GM23338 (cell line): ENCODE measurements at regions not wholly inside any gene's neighbourhood (a gene's known extent, or its start where the extent isn't known, plus 50 kb on each side); places are given as distances from the start of the nearest gene placed in this dataset.

Experiments used
- ATAC-seq: fragments of 200-7000 bp; cut with Tn5 transposase; 3 replicates; pipeline ENCODE4 v1.9.1; 2020
- DNase-seq: peaks from one replicate; pipeline ENCODE4 v3.0.0-alpha.2; 2015; ENCODE audit warnings: low spot score
- H2AFZ ChIP-seq: fragments of 200-600 bp; sonication (generic); 2 replicates; pipeline ENCODE4 v1.8.0; 2016; ENCODE audit warnings: antibody characterized with exemption, mild to moderate bottlenecking, moderate library complexity
- H3F3A ChIP-seq: fragments of 200-600 bp; sonication (generic); replicated peaks from 2 replicates; pipeline ENCODE4 v1.8.0; 2017; ENCODE audit warnings: antibody characterized with exemption, mixed run types, low read depth
- H3K27ac ChIP-seq: fragments of 200-600 bp; sonication (generic); 2 replicates; pipeline ENCODE4 v1.6.1; 2016; ENCODE audit warnings: low read depth
- H3K27me3 ChIP-seq: fragments of 200-600 bp; sonication (generic); 2 replicates; pipeline ENCODE4 v1.8.0; 2016; ENCODE audit warnings: mild to moderate bottlenecking, mixed run types, moderate library complexity; ENCODE audit not compliant: insufficient read depth
- H3K36me3 ChIP-seq: fragments of 200-600 bp; sonication (generic); 2 replicates; pipeline ENCODE4 v1.8.0; 2016; ENCODE audit warnings: mild to moderate bottlenecking; ENCODE audit not compliant: insufficient read depth
- H3K4me1 ChIP-seq: fragments of 200-600 bp; sonication (generic); 2 replicates; pipeline ENCODE4 v1.8.0; 2016; ENCODE audit warnings: mild to moderate bottlenecking, moderate library complexity; ENCODE audit not compliant: insufficient read depth
- H3K4me2 ChIP-seq: fragments of 200-600 bp; sonication (generic); 2 replicates; pipeline ENCODE4 v1.7.1; 2017; ENCODE audit warnings: mixed run types
- H3K4me3 ChIP-seq: fragments of 200-600 bp; sonication (generic); 2 replicates; pipeline ENCODE4 v1.6.1; 2016; ENCODE audit warnings: mixed run types
- H3K79me2 ChIP-seq: fragments of 200-600 bp; sonication (generic); replicated peaks from 2 replicates; pipeline ENCODE4 v1.8.0; 2017; ENCODE audit warnings: mild to moderate bottlenecking; ENCODE audit not compliant: insufficient read depth
- H3K9me2 ChIP-seq: fragments of 200-600 bp; sonication (generic); 2 replicates; pipeline ENCODE4 v1.8.0; 2017; ENCODE audit not compliant: insufficient read depth
- H4K20me1 ChIP-seq: fragments of 200-600 bp; sonication (generic); replicated peaks from 2 replicates; pipeline ENCODE4 v1.8.0; 2017; ENCODE audit warnings: mild to moderate bottlenecking; ENCODE audit not compliant: insufficient read depth
- H3K27ac Mint-ChIP-seq: 2 replicates; pipeline ENCODE4 v1.8.0; 2020; ENCODE audit warnings: inconsistent platforms, mild to moderate bottlenecking, moderate library complexity, mixed read lengths
- H3K27me3 Mint-ChIP-seq: 3 replicates; pipeline ENCODE4 v1.8.0; 2022; ENCODE audit warnings: low read depth, mild to moderate bottlenecking, moderate library complexity, mixed read lengths, inconsistent platforms; ENCODE audit not compliant: insufficient read depth, poor library complexity
- H3K36me3 Mint-ChIP-seq: 3 replicates; pipeline ENCODE4 v1.8.0; 2021; ENCODE audit warnings: low read depth, mild to moderate bottlenecking, inconsistent platforms, moderate library complexity, mixed read lengths
- H3K4me1 Mint-ChIP-seq: 3 replicates; pipeline ENCODE4 v1.8.0; 2020; ENCODE audit warnings: mild to moderate bottlenecking, inconsistent platforms, mixed read lengths
- H3K4me3 Mint-ChIP-seq: 3 replicates; pipeline ENCODE4 v1.8.0; 2021; ENCODE audit warnings: moderate library complexity, mild to moderate bottlenecking, inconsistent platforms, mixed read lengths
- H3K9me3 Mint-ChIP-seq: 3 replicates; pipeline ENCODE4 v1.8.0; 2020; ENCODE audit warnings: moderate library complexity, mild to moderate bottlenecking, inconsistent platforms, mixed read lengths
- EZH2 ChIP-seq: fragments of 200-600 bp; sonication (generic); IDR thresholded peaks from one replicate; pipeline ENCODE4 v1.8.0; 2017; ENCODE audit warnings: antibody characterized with exemption, mild to moderate bottlenecking, low read depth; ENCODE audit not compliant: unreplicated experiment
- STAT1 ChIP-seq: IDR thresholded peaks from one replicate; pipeline ENCODE4 v1.6.1; 2016; ENCODE audit warnings: antibody characterized with exemption; ENCODE audit not compliant: unreplicated experiment
- ZNF114 ChIP-seq: fragments of 250-450 bp; sonication (Bioruptor Pico); IDR thresholded peaks from 2 replicates; pipeline ENCODE4 v1.5.0; 2020; ENCODE audit warnings: mild to moderate bottlenecking, moderate library complexity
- TF ChIP-seq, protein P1 (sequence below), 2 experiments: fragments of 200-600 bp in 1 of 2; sonication (generic) in 1 of 2; conservative IDR thresholded peaks; 2 replicates each; pipeline versions ENCODE4 v1.5.1 to v1.6.1; 2016 to 2017; ENCODE audit warnings: antibody characterized with exemption in 2 of 2, low read depth in 2 of 2, mild to moderate bottlenecking in 2 of 2, moderate library complexity in 1 of 2
- TF ChIP-seq, protein P2 (sequence below): IDR thresholded peaks from 2 replicates; pipeline ENCODE4 v1.6.1; 2016; ENCODE audit warnings: antibody characterized with exemption
- TF ChIP-seq, protein P3 (sequence below): IDR thresholded peaks from one replicate; pipeline ENCODE4 v1.6.1; 2018; ENCODE audit warnings: antibody characterized with exemption; ENCODE audit not compliant: unreplicated experiment

DNA sequence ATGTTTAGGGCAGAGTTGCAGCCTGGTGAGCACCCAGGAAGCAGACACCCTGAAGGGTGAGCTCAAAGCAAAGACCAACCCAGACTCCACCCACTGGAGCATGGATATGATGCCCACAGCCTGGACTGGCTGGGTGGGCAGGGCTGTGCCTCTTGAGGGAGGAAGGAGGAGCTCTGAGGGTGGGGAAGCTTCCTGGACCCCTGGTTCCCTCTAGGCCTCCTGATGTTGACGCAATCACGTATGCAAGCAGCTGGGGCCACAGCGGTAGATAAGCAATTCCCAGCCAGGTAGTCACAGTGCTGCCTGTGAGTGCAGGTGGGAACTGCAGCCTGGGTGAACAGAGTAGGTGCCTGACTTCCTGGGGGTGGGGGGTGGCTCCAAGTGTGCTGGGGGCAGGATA lies 271.5 kb downstream of the CDK5RAP2 start:
- Histone ChIP-seq H3K4me3 (no peak overlapping the region), H4K20me1 (no peaks in the 10 kb centered on the region), H3K27ac (no peak overlapping the region), H3K27me3 (no peaks in the 10 kb centered on the region), H3F3A (no peaks in the 10 kb centered on the region), H3K79me2 (no peaks in the 10 kb centered on the region), H3K9me2 (no peaks in the 10 kb centered on the region), H3K4me2 (peak overlapping the region; percentile 26; the same call in 1 of the 2 replicates), H3K36me3 (no peaks in the 10 kb centered on the region), H2AFZ (peak overlapping the region; percentile 76; the same call in 1 of the 2 replicates), H3K4me1 (peaks cover 15% of the 10 kb centered on the region; the same call in 1 of the 2 replicates)
- Mint-ChIP-seq H3K4me1 (peaks cover 20% of the 10 kb centered on the region), H3K27me3 (no peaks in the 10 kb centered on the region), H3K27ac (peak overlapping the region; percentile 50; the same call in 1 of the 2 replicates), H3K9me3 (peaks cover 14% of the 10 kb centered on the region), H3K36me3 (peaks cover 7% of the 10 kb centered on the region; the same call in 1 of the 3 replicates), H3K4me3 (no peak overlapping the region)
- DNase-seq (peak; percentile 64), ATAC-seq (peak; percentile 94)
- TF ChIP-seq STAT1: no peak
- TF ChIP-seq, protein P1, sequence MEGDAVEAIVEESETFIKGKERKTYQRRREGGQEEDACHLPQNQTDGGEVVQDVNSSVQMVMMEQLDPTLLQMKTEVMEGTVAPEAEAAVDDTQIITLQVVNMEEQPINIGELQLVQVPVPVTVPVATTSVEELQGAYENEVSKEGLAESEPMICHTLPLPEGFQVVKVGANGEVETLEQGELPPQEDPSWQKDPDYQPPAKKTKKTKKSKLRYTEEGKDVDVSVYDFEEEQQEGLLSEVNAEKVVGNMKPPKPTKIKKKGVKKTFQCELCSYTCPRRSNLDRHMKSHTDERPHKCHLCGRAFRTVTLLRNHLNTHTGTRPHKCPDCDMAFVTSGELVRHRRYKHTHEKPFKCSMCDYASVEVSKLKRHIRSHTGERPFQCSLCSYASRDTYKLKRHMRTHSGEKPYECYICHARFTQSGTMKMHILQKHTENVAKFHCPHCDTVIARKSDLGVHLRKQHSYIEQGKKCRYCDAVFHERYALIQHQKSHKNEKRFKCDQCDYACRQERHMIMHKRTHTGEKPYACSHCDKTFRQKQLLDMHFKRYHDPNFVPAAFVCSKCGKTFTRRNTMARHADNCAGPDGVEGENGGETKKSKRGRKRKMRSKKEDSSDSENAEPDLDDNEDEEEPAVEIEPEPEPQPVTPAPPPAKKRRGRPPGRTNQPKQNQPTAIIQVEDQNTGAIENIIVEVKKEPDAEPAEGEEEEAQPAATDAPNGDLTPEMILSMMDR (conservative IDR thresholded peaks at IDR 0.05; ENCODE audit: low read depth in 2 of 2): peak in 1 of 2 experiments; percentile 17; a peak in 1 of 4 replicates

DNA sequence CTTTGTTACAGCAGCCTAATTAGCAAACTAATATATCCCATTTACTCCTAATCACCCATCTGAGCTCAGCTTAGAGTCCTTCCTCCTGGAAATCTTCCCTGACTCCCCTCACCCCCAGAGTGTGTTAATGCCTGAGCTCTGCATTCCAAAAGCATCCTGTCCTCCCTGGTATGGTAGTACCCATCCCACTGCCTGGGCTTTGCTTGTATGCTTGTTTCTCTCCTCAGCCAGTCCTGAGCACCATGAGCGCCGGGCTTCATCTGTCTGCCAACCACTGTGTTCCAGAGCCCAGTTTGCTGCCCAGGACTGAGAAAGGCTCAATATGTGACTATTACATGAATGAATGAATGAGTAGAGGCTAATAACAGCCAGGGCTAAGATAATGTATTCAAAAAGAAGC lies 272.4 kb downstream of the CDK5RAP2 start:
- Histone ChIP-seq H3K27me3 (no peaks in the 10 kb centered on the region), H2AFZ (no peak overlapping the region), H3F3A (no peaks in the 10 kb centered on the region), H3K4me1 (peaks cover 15% of the 10 kb centered on the region; the same call in 1 of the 2 replicates), H3K4me2 (0 out of 2 replicates have a peak overlapping the region, but pooled peaks have one; percentile 19), H3K36me3 (no peaks in the 10 kb centered on the region), H4K20me1 (no peaks in the 10 kb centered on the region), H3K9me2 (no peaks in the 10 kb centered on the region), H3K79me2 (no peaks in the 10 kb centered on the region), H3K27ac (no peak overlapping the region), H3K4me3 (no peak overlapping the region)
- Mint-ChIP-seq H3K27me3 (peaks cover 3% of the 10 kb centered on the region), H3K27ac (no peak overlapping the region; the same call in 1 of the 2 replicates), H3K36me3 (peaks cover 7% of the 10 kb centered on the region; the same call in 1 of the 3 replicates), H3K4me3 (no peak overlapping the region), H3K4me1 (peaks cover 20% of the 10 kb centered on the region), H3K9me3 (peaks cover 16% of the 10 kb centered on the region)
- DNase-seq (peak; percentile 30), ATAC-seq (peak; percentile 73)
- TF ChIP-seq, protein P2, sequence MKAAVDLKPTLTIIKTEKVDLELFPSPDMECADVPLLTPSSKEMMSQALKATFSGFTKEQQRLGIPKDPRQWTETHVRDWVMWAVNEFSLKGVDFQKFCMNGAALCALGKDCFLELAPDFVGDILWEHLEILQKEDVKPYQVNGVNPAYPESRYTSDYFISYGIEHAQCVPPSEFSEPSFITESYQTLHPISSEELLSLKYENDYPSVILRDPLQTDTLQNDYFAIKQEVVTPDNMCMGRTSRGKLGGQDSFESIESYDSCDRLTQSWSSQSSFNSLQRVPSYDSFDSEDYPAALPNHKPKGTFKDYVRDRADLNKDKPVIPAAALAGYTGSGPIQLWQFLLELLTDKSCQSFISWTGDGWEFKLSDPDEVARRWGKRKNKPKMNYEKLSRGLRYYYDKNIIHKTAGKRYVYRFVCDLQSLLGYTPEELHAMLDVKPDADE: no peak
- no peak for TF ChIP-seq STAT1
- TF ChIP-seq EZH2: no peak
- TF ChIP-seq, protein P3, sequence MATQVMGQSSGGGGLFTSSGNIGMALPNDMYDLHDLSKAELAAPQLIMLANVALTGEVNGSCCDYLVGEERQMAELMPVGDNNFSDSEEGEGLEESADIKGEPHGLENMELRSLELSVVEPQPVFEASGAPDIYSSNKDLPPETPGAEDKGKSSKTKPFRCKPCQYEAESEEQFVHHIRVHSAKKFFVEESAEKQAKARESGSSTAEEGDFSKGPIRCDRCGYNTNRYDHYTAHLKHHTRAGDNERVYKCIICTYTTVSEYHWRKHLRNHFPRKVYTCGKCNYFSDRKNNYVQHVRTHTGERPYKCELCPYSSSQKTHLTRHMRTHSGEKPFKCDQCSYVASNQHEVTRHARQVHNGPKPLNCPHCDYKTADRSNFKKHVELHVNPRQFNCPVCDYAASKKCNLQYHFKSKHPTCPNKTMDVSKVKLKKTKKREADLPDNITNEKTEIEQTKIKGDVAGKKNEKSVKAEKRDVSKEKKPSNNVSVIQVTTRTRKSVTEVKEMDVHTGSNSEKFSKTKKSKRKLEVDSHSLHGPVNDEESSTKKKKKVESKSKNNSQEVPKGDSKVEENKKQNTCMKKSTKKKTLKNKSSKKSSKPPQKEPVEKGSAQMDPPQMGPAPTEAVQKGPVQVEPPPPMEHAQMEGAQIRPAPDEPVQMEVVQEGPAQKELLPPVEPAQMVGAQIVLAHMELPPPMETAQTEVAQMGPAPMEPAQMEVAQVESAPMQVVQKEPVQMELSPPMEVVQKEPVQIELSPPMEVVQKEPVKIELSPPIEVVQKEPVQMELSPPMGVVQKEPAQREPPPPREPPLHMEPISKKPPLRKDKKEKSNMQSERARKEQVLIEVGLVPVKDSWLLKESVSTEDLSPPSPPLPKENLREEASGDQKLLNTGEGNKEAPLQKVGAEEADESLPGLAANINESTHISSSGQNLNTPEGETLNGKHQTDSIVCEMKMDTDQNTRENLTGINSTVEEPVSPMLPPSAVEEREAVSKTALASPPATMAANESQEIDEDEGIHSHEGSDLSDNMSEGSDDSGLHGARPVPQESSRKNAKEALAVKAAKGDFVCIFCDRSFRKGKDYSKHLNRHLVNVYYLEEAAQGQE: no peak
- no peak for TF ChIP-seq ZNF114 (CRISPR knock-in tag)
- TF ChIP-seq, protein P1 (conservative IDR thresholded peaks at IDR 0.05; ENCODE audit: low read depth in 2 of 2): no peak
